ENCODE measurements at regions not wholly inside any gene's neighbourhood (a gene's known extent, or its start where the extent isn't known, plus 50 kb on each side); places are given as distances from the start of the nearest gene placed in this dataset.

DNA sequence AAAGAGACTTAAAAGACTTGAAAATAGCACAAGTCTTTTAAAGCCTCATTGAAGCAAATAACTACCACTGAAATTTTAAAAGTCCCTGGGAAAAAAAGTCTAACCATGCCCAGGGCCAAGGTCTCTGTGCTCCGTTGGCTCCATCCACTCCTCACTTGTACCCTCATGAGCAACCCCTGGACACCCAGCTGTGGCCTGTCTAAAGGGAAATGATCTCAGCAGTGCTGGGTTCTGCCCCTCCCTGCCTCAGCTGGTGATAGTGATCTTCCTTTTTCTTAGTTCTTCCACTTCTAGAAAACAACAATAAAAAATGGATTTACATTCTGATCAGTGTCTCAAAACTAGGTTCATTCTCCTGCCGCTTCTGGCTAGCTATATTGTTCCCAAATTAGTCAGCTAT lies 423.5 kb upstream of the ADAMTS5 start:
- no peak for DNase-seq (ENCODE audit: low read depth, low spot score)
- CTCF ChIA-PET, result no interaction called here
- POLR2A ChIA-PET, result no interaction called here
- TF ChIP-seq, protein P1, sequence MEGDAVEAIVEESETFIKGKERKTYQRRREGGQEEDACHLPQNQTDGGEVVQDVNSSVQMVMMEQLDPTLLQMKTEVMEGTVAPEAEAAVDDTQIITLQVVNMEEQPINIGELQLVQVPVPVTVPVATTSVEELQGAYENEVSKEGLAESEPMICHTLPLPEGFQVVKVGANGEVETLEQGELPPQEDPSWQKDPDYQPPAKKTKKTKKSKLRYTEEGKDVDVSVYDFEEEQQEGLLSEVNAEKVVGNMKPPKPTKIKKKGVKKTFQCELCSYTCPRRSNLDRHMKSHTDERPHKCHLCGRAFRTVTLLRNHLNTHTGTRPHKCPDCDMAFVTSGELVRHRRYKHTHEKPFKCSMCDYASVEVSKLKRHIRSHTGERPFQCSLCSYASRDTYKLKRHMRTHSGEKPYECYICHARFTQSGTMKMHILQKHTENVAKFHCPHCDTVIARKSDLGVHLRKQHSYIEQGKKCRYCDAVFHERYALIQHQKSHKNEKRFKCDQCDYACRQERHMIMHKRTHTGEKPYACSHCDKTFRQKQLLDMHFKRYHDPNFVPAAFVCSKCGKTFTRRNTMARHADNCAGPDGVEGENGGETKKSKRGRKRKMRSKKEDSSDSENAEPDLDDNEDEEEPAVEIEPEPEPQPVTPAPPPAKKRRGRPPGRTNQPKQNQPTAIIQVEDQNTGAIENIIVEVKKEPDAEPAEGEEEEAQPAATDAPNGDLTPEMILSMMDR (IDR thresholded peaks at IDR 0.05; ENCODE audit: insufficient read depth, low read length, missing control alignments), result no peak
- no peak overlapping the region for H3K4me3 ChIP-seq (ENCODE audit: low read depth, low read length)

DNA sequence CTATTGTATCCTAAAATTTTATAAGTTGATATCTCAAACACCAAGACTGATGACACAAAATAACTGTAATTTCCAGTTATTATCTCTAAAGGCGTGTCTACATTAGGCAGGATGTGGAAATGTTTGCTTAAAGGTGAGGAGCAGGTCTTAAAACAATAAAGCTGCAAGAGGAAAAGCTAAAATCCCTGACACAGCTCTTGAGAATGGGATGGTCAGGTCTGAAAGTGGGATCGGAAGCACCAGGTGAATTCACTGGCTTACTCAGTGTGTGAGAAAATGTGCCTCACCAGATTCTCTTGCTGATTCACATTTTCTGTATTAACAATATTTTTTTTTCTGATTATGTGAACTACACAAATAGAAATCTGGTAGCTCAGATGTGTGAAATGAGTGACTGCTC lies 421.9 kb upstream of the ADAMTS5 start:
- ChIA-PET POLR2A (no interaction called here), CTCF (interaction anchor here (0.7 to 0.9 kb wide), 2 partner anchors 16 to 23 kb away, joined by 3 read pairs; no protein-coding TSS in a partner anchor)
- no peak for DNase-seq (ENCODE audit: low read depth, low spot score)
- TF ChIP-seq, protein P1 (IDR thresholded peaks at IDR 0.05; ENCODE audit: insufficient read depth, low read length, missing control alignments), result no peak
- H3K4me3 ChIP-seq (ENCODE audit: low read depth, low read length), result no peak overlapping the region

GRCh38 chr21:27382404-27382803 lies 415.5 kb upstream of the ADAMTS5 start:
- no peak overlapping the region for H3K4me3 ChIP-seq (ENCODE audit: low read depth, low read length)

GRCh38 chr21:27380303-27380702 lies 413.4 kb upstream of the ADAMTS5 start:
- no peak for DNase-seq (ENCODE audit: low read depth, low spot score)
- H3K4me3 ChIP-seq (ENCODE audit: low read depth, low read length), result no peak overlapping the region
- POLR2A ChIA-PET, result no interaction called here
- TF ChIP-seq, protein P1 (IDR thresholded peaks at IDR 0.05; ENCODE audit: insufficient read depth, low read length, missing control alignments), result no peak
- CTCF ChIA-PET, result no interaction called here

More at GRCh38 chr21:27382404-27382803, 415.5 kb upstream of the ADAMTS5 start:
- TF ChIP-seq, protein P1 (IDR thresholded peaks at IDR 0.05; ENCODE audit: insufficient read depth, low read length, missing control alignments), result no peak
- DNase-seq (ENCODE audit: low read depth, low spot score), result no peak
- CTCF ChIA-PET, result interaction anchor here (0.9 kb wide), 1 partner anchor 13 kb away, joined by 4 read pairs; no protein-coding TSS in a partner anchor
- POLR2A ChIA-PET, result no interaction called here

DNA sequence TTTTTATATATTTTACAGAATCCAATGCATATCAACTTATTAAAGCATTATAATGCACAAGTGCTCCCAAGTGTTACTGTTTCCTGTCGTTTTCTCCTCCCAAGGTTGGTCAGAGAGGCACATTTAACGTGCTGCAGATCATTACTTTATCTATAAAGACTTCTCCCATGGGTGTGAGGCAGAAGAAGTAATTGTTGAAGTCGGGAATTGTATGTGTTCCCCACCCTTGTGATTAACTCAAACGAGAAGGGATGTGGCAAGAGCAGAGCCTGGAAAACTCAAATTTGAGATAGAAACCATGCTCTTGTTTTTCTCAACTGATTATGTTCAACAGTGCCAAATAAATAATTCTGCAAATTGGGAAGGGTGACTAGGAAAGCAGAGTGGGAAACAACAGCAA lies 412.5 kb upstream of the ADAMTS5 start:
- TF ChIP-seq, protein P1 (IDR thresholded peaks at IDR 0.05; ENCODE audit: insufficient read depth, low read length, missing control alignments), result no peak
- ChIA-PET POLR2A (no interaction called here), CTCF (no interaction called here)
- no peak overlapping the region for H3K4me3 ChIP-seq (ENCODE audit: low read depth, low read length)
- DNase-seq (ENCODE audit: low read depth, low spot score), result no peak

DNA sequence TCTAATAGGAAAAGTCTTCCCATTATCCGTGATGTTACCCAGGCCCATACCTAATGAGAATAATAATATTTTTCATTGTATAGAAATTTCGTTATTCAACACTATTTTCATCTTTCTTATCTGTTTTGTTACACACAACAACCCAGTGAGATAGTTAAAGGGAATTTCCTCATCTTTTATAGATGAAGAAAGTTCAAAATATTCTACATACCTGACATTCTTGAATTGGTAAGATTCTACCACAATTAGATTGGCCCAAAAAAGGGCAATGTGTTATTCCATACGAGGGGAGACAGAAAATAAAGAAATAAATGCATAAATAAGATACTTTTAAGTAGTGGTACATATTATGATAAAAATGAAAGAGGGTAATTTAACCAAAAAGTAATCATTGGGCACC lies 405.5 kb upstream of the ADAMTS5 start:
- no peak overlapping the region for H3K4me3 ChIP-seq (ENCODE audit: low read depth, low read length)
- TF ChIP-seq, protein P1 (IDR thresholded peaks at IDR 0.05; ENCODE audit: insufficient read depth, low read length, missing control alignments), result no peak
- no peak for DNase-seq (ENCODE audit: low read depth, low spot score)
- ChIA-PET CTCF (interaction anchor here (2.0 kb wide), 1 partner anchor 10 kb away, joined by 7 read pairs; no protein-coding TSS in a partner anchor), POLR2A (no interaction called here)

Data from AG04449 (cell line).